GM19397 (cell line): ENCODE measurements at regions not wholly inside any gene's neighbourhood (a gene's known extent, or its start where the extent isn't known, plus 50 kb on each side); places are given as distances from the start of the nearest gene placed in this dataset.
"Not testable (repeated sequence)": the region's sequence is repeated elsewhere in the genome, so short reads cannot be mapped to it uniquely, and the experiment has no call there.

ENCODE experiments used
- ATAC-seq: cut with Tn5 transposase; IDR thresholded peaks from one replicate; pipeline ENCODE4 v1.9.1; 2021; ENCODE audit warnings: mild to moderate bottlenecking, moderate library complexity; ENCODE audit not compliant: unreplicated experiment

DNA sequence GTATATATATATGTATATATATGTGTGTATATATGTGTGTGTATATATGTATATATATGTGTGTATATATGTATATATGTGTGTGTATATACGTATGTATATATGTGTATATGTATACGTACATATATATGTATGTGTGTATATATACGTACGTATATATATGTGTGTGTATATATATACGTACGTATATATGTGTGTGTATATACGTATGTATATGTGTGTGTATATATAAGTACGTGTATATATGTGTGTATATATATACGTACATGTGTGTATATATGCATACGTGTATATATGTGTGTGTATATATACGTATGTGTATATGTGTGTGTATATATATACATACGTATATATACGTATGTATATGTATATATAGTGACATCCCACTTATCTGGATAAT lies 154.4 kb downstream of the CDRT15L2 start:
- no peak for ATAC-seq

DNA sequence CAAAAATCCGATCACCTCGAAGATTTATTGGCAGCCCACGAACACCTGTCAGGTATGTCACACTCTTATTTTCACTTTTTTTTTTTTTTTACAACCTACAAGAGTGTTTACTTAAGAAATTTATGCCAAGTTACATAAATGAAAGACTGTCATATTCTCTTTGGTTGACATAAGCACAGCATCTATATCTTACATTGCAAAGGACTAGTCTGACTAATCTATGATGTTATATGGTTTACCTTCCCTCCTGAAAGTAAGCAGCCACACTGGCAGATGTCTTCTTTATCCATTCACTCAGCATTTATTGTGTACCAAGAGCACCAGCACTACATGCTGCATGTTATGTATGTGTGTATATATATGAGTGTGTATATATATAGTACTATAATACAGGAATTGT lies 156.3 kb downstream of the CDRT15L2 start:
- ATAC-seq, result no peak

DNA sequence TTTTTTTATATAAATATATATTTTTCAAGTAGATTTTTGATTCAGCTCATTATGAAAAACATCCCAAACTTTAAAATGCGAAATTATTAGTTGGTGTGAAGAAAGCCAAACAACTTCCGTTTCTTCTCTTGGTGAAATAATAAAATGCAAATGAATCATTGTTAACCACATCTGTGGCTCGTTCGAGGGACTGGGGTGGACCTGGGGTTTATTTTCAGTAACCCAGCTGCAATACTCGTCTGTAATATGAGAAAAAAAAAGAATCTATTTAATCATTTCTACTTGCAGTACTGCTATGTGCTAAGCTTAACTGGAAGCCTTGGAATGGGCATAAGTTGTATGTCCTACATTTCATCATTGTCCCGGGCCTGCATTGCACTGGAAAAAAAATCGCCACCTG lies 158.1 kb downstream of the CDRT15L2 start:
- ATAC-seq, result not testable (repeated sequence)

DNA sequence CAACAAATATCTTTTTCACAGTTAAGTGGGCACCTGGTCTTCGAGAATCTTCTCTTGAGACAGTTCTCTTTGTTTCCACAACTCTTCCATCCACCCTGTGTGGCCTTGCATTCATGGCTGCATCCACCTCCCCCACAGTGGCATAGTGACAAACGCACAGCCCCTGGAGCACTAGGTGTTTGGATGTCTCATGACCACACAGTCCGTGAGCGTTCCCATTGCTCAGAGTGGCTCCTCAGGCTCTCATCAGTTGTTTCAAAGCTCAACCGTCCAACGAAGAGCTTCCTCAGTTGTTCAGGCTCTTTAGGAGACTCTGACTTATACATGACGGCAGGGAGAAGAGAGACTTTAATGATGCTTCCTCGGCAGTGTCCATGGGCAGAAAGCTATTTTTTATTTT lies 191.6 kb downstream of the CDRT15L2 start:
- no peak for ATAC-seq

DNA sequence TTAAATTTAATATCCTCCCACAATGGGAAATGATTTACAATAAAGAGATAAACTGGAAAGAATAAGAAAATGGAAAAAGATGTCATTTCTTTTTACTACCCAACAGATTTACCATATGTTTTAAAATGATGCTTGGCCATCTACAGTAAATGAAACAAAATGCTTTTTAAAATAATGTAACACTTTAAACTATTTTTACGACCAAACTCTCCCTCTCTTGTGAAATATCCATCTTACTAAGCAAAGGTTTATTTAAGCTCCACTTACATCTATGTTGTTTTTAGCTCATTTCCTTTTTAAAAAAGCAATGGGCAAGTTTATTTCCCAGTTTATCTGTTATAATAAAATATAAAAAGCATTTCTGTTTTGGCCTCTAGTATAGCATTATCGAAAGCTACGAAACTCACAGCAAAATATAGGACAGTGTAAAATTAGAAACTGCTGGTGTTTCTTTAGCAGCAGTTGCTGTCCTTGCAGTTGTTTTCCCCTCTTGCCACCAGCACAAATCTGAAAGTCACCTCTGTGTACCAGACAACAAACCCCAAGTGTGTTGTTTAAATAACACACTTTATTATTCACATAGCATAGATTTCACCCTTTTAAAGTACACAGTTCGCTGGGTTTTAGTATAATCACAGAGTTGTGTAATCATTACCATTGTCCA lies 195.1 kb downstream of the CDRT15L2 start:
- no peak for ATAC-seq

DNA sequence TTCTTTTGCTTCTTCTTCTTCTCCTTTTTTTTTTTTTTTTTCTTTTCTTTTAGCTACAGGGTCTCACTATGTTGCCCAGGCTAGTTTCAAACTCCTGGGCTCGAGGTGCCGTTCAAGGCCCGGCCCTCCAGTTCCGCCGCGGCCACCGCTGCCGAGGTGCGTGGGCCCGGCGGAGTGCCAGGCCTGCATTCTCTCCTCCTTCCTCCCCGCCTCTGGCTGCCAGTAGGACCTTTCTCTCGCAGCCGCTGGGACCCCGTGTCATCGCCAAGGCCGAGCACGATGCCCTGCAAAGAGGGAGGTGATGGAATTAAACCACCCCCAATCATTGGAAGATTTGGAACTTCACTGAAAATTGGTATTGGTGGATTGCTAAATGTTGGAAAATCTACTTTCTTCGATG lies 195.8 kb downstream of the CDRT15L2 start:
- ATAC-seq, result no peak

DNA sequence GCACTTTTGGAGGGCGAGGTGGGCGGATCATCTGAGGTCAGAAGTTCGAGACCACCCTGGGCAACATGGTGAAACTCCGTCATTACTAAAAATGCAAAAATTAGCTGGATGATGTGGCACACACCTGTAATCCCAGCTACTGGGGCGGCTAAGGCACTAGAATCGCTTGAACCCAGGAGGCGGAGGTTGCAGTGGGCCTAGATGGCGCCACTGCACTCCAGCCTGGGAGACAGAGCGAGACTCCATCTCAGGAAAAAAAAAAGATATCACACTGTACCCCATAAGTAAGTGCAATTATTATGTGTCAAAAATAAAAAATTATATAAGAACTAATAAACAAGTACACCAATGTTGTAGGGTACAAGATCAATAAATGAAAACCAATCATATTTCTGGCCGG lies 200.0 kb downstream of the CDRT15L2 start:
- no peak for ATAC-seq

DNA sequence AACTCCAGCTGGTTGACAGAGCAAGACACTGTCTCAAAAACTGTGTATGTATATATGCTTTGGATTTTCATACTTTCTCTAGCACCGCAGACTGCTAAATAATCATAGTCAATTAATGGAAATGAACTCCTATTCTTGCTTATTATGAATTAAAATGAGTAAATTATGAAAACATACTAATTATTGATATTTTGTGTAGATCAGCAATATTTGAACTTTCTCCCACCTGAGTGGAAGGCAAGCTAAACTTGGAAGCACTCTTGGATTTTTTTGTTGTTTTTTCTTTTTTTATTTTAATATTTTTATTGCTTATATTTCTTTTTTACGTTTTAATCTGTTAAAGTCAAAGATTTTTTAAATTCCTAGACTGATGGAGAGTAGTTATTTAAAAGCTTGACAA lies 201.7 kb downstream of the CDRT15L2 start:
- ATAC-seq, result no peak

DNA sequence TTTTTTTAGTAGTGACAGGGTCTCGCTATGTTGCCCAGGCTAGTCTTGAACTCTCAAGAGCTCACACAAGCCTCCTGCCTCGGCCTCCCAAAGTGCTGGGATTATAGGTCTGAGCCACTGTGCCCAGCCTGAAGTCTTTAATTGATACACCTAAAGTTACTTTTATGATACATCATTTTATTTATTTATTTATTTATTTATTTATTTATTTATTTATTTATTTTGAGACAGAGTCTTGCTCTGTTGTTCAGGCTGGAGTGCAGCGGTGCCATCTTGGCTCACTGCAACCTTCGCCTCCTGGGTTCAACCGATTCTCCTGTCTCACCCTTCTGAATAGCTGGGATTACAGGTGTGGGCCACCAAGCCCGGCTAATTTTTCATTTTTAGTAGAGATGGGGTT lies 202.3 kb downstream of the CDRT15L2 start:
- ATAC-seq, result not testable (repeated sequence)

DNA sequence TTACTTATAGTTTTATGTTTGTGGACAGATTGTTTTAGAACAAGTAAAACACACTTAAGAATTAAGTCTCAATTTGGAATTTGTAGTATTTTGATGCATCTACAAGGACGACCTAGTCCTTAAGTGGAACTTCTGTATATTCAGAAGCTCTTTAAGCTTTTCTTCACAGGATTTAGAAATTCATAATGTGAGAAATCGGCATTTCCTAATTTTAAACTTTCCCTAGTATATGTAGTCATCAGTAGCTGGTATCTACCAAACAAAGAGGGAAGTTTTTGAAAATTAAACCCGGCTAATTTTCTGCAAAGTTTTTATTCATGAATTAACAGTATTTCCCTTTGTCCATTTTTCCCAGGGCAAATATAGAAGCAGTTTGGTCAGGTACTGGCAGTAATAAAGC lies 203.6 kb downstream of the CDRT15L2 start:
- no peak for ATAC-seq

DNA sequence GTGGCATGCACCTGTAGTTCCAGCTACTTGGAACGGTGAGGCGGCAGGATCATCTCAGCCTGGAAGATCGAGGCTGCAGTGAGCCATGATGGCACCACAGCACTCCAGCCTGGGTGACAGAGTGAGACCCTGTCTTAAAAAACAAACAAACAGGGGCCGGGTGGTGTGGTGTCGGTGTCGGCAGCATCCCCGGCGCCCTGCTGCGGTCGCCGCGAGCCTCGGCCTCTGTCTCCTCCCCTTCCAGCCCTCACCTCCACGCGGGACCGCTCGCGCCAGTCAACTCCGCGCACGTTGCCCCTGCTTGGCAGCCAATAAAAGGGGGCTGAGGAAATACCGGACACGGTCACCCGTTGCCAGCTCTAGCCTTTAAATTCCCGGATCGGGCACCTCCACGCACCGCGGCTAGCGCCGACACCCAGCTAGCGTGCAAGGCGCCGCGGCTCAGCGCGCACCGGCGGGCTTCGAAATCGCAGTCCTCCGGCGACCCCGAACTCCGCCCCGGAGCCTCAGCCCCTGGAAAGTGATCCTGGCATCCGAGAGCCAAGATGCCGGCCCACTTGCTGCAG lies 204.7 kb downstream of the CDRT15L2 start:
- ATAC-seq, result no peak

DNA sequence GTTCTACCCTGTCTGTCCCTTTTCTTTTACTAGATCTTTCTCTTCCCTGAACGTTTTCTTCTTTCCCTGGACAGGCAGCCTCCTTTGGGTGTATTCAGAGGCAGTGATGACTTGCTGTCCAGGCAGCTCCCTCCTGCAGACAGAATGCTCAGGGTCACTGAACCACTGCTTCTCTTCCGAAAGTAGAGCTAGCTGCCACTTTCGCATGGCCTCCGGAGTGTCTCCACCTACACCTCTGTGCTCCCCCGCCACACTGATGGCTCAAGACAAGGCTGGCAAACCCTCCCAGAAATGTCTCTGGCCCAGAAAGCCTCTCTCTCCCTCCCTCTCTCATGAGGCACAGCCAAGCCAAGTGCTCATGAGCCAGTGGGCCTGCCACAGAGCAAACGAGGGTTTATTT lies 207.8 kb downstream of the CDRT15L2 start:
- no peak for ATAC-seq

DNA sequence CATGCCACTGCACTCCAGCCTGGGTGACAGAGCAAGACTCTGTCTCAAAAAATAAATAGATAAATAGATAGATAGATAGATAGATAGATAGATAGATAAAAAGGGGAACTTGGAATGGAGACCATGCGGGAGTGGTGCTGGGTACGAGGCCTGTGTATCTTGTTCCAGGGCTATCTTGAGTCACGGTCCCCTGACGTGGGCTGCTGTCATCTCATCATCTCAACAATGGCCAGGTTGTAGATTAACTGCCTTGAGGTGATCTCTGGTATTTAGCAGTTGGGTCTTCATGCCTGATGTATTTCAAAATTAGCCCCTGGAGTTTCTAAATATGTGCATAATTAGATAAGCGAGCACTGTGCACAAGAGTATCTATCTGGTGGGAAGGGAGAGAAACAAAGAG lies 212.1 kb downstream of the CDRT15L2 start:
- no peak for ATAC-seq

DNA sequence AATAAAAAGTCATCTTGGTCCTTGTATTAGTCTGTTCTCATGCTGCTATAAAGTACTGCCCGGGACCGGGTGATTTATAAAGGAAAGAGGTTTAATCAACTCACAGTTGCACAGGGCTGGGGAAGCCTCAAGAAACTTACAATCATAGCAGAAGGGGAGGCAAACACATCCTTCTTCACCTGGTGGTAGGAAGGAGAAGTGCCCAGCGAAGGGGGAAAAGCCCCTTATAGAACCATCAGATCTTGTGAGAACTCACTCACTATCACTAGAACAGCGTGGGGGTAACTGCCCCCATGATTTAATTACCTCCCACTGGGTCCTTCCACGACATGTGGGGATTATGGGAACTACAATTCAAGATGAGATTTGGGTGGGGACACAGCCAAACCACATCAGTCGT lies 215.0 kb downstream of the CDRT15L2 start:
- not testable (repeated sequence) for ATAC-seq

DNA sequence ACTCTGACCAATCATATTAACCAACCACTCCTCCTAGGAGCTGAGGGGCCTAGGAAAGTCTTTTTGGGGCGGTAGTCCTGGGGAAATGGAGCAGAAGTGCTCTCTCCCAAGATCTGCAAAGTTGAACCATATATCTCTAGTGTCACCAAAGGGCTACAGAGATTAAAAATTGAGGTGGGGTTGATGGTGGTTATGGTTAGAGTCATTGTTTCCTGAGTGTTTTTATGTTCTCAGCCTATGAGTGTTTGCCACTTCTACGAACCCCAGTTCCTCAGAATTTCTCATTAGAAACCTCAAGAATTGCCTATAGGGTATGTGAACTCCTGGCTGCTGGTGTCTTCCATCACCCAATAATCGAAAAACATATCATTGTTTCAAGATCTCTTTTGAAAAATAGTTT lies 217.8 kb downstream of the CDRT15L2 start:
- no peak for ATAC-seq

DNA sequence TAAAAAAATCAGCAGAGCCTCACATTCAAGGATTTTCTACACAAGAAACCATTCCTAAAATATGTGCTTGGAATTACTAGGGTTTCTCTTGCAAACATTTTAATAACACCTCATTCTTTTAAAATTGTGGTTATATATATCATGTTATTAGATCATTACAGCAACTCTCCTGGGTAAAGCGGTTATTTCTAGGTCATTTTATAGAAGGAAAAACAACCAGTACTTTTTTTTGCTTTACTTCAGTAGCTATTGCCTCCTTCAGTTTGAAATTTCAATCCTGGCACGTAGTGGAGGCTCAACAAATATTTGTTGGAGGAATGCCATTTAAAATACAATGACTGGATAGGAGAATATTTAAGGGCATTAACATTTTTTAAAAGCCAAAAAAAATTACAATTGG lies 220.6 kb downstream of the CDRT15L2 start:
- no peak for ATAC-seq

DNA sequence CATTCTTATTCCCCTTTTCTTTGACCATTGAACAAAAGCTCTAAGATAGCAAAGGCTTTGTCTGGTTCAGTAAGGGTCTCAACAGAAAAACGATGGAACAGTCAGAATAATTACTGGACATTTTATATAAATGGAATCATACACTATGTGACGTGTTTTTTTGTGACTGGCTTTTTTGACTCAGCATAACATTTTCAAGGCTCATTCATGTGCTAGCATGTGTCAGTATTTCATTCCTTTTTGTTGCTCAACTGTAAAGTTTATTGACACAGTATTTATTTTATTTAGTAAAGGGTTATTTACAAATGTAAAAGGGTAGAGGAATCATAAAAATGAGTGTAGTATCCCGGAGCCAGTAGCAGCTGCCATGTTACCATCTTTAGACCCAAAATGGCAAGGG lies 226.2 kb downstream of the CDRT15L2 start:
- no peak for ATAC-seq

DNA sequence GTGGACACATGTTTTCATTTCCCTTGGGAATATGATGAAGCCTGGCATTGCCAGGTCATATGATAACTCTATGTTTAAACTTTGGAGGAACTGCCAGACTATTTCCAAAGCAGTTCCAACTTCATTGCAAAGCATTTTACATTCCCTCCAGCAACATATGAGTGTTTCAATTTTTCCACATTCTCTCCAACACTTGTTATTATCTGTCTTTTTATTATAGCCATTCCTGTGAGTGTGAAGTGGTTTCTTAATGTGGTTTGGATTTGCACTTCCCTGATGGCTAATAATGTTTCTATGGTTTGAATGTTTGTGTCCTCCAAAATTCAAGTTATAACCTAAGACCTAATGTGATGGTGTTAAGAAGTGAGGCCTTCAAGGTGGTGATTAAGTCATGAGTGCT lies 228.0 kb downstream of the CDRT15L2 start:
- not testable (repeated sequence) for ATAC-seq

DNA sequence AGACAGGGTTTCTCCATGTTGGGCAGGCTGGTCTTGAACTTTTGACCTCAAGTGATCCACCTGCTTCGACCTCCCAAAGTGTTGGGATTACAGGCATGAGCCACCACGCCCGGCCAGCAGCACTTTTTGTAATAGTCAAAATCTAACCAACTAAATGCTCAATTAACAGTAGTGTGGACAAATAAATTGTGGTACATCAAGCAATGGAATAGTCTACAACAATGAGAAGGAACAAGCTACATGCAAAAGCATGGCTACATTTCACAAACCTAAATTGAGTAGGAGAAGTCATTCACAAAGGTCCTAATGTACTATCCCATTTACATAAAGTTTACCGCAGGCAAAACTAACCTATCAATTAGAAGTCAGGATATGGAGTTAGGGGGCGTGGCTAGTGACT lies 227.4 kb downstream of the USP22 start:
- not testable (repeated sequence) for ATAC-seq

DNA sequence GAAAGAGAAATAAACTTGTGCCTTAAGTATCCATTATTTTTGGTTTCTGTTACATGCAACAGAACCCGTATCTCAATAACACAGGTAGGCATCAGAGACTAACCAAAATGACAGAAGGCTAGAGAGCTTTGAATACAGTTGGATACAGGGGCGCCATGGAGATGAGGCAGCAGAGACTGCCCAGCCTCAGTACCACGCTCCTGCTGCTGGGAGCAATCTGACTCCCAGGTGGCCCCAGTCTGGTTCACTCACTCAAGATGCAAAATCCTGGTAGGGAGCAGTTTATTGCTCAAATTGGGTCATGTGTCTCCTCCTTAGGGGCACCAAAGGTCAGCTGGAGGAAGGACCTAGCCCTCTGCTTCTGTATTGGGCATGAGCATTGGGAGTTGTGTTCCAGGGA lies 218.9 kb downstream of the USP22 start:
- ATAC-seq, result no peak

DNA sequence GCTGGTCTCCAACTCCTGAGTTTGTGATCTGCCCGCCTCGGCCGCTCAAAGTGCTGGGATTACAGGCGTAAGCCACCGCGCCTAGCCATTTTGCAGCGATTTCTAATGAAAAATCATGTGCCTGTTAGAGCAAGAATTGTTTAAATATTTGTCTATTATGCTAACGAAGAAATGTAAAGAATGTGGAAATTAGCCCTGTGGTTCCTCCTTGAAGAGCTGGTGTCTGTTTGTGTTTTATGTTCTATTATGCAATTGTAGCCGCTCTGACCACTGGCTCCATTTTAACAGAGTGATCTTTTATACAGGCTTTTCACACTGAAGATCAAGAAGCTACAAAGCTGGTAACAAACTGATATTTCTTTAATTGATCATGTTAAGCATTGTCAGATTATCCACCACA lies 217.3 kb downstream of the USP22 start:
- ATAC-seq, result no peak

DNA sequence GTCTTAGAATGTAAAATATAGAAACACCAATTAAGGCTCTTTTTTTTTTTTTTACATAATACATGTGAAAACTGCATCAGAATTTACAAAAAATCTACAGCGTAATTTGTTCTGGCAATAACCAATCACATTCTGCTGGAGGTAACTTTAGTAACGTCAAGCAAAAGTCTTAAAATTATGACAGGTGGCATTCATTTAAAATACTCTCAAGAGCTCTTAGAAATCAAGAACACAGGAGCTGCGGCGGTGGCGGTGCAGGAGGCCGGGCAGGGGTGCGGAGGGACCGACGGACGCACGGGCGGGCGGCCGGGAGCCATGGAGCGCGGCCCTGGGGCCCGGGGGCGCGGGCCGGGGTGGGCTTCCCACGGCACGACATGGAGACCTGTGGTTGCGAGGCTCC lies 202.4 kb downstream of the USP22 start:
- ATAC-seq, result not testable (repeated sequence)
